HCT116 (cell line): ENCODE measurements at regions not wholly inside any gene's neighbourhood (a gene's known extent, or its start where the extent isn't known, plus 50 kb on each side); places are given as distances from the start of the nearest gene placed in this dataset.

Experiments used
- ATAC-seq: fragments of 200-7000 bp; cut with Tn5 transposase; 2 replicates; pipeline ENCODE4 v1.9.1; 2020; ENCODE audit warnings: mild to moderate bottlenecking, moderate library complexity
- BruUV-seq: library from RNA; stranded (reverse); fragments of 400-500 nt; replicated peaks from 2 replicates; lab custom pipeline; 2021; lab: Mats Ljungman, UMichigan
- CTCF ChIA-PET: fragments of 300-600 bp; sonication (Branson Sonifier 250); formaldehyde crosslinking; loops from one replicate; lab custom pipeline; 2021; ENCODE audit warnings: antibody characterized with exemption; lab: Charles Lee
- POLR2A ChIA-PET: fragments of 300-600, 350-600 bp; sonication (Branson Sonifier 250); formaldehyde crosslinking; loops from one replicate; lab custom pipeline; 2021; ENCODE audit warnings: antibody characterized with exemption; lab: Charles Lee
- RAD21 ChIA-PET, 2 experiments: fragments of 300-600 bp; sonication (Branson Sonifier 250); formaldehyde crosslinking; loops; one replicate each; lab custom pipeline; 2023; ENCODE audit warnings: low total read pairs in 2 of 2; ENCODE audit not compliant: uncharacterized antibody in 2 of 2, unreplicated experiment in 2 of 2, low non-redundant PET in 1 of 2; lab: Charles Lee
- DNase-seq: peaks from one replicate; pipeline ENCODE4 v3.0.0-alpha.2; 2010; ENCODE audit warnings: low read depth, low spot score
- H2AFZ ChIP-seq: fragments of 200-600 bp; shearing (Covaris generic), sonication (generic); 2 replicates; pipeline ENCODE4 v1.6.1; 2017; ENCODE audit warnings: low read depth, mixed run types, mixed read lengths, antibody characterized with exemption, low read length; ENCODE audit not compliant: poor library complexity, severe bottlenecking
- H3K27ac ChIP-seq: 2 replicates; pipeline ENCODE4 v1.5.1; 2012; ENCODE audit warnings: low read depth, low read length
- H3K27me3 ChIP-seq: fragments of 200-600 bp; sonication (generic); 2 replicates; pipeline ENCODE4 v1.6.1; 2016; ENCODE audit warnings: mixed run types, low read length, mixed read lengths; ENCODE audit not compliant: insufficient read depth
- H3K36me3 ChIP-seq, 2 experiments: fragments of 200-500 bp in 1 of 2; fragments of 200-600 bp in 1 of 2; sonication (Bioruptor generic) in 1 of 2; sonication (generic) in 1 of 2; 2 replicates each; pipeline versions ENCODE4 v1.5.1 to v1.6.1; 2014 to 2016; ENCODE audit warnings: low read length in 2 of 2, inconsistent platforms in 1 of 2, mixed read lengths in 1 of 2, mixed run types in 1 of 2; ENCODE audit not compliant: insufficient read depth in 2 of 2, control insufficient read depth in 1 of 2
- H3K4me1 ChIP-seq, 2 experiments: fragments of 200-600 bp in 1 of 2; sonication (generic) in 1 of 2; 2 replicates each; pipeline versions ENCODE4 v1.5.1 to v1.6.1; 2012 to 2017; ENCODE audit warnings: low read length in 2 of 2, inconsistent platforms in 1 of 2, mild to moderate bottlenecking in 1 of 2, mixed read lengths in 1 of 2, mixed run types in 1 of 2, moderate library complexity in 1 of 2; ENCODE audit not compliant: insufficient read depth in 2 of 2, control insufficient read depth in 1 of 2
- H3K4me2 ChIP-seq: fragments of 200-600 bp; sonication (generic); 2 replicates; pipeline ENCODE4 v1.6.1; 2017; ENCODE audit warnings: mixed run types, low read length, mixed read lengths
- H3K4me3 ChIP-seq, 2 experiments: fragments of 200-600 bp in 1 of 2; sonication (generic) in 1 of 2; replicated peaks in 1 of 2; 2 replicates each; pipeline ENCODE4 v1.5.1; 2011 to 2016; ENCODE audit warnings: low read length in 2 of 2, control low read depth in 1 of 2, low read depth in 1 of 2, mild to moderate bottlenecking in 1 of 2, mixed read lengths in 1 of 2, mixed run types in 1 of 2
- H3K79me2 ChIP-seq: fragments of 200-600 bp; sonication (generic); 2 replicates; pipeline ENCODE4 v1.6.1; 2017; ENCODE audit warnings: mild to moderate bottlenecking, mixed run types, low read length, moderate library complexity, mixed read lengths; ENCODE audit not compliant: insufficient read depth
- H3K9ac ChIP-seq: fragments of 200-600 bp; sonication (generic); 2 replicates; pipeline ENCODE4 v1.6.1; 2016; ENCODE audit warnings: low read length, mixed read lengths
- H3K9me2 ChIP-seq: fragments of 200-600 bp; sonication (generic), shearing (Covaris generic); 2 replicates; pipeline ENCODE4 v1.6.1; 2017; ENCODE audit warnings: mixed run types, mild to moderate bottlenecking, moderate library complexity; ENCODE audit not compliant: insufficient read depth
- H3K9me3 ChIP-seq, 2 experiments: fragments of 200-500 bp in 1 of 2; fragments of 200-600 bp in 1 of 2; sonication (Bioruptor generic) in 1 of 2; sonication (generic) in 1 of 2; 2 replicates each; pipeline ENCODE4 v1.6.1; 2014 to 2017; ENCODE audit warnings: low read length in 2 of 2, mixed read lengths in 2 of 2, inconsistent platforms in 1 of 2, low read depth in 1 of 2, mild to moderate bottlenecking in 1 of 2, mixed run types in 1 of 2, moderate library complexity in 1 of 2; ENCODE audit not compliant: control insufficient read depth in 1 of 2, insufficient read depth in 1 of 2
- H4K20me1 ChIP-seq: fragments of 200-600 bp; sonication (generic), shearing (Covaris generic); 2 replicates; pipeline ENCODE4 v1.6.1; 2017; ENCODE audit warnings: mixed run types, mild to moderate bottlenecking, moderate library complexity; ENCODE audit not compliant: insufficient read depth
- ATF3 ChIP-seq: IDR thresholded peaks from 2 replicates; pipeline ENCODE4 v1.6.1; 2012
- CTCF ChIP-seq, 3 experiments: fragments of 200-600 bp in 1 of 3; sonication (generic) in 1 of 3; IDR thresholded peaks in 2 of 3; conservative IDR thresholded peaks in 1 of 3; 2 replicates each; pipeline ENCODE4 v1.5.1; 2012 to 2017; ENCODE audit warnings: low read depth in 2 of 3, low read length in 2 of 3, antibody characterized with exemption in 1 of 3, borderline replicate concordance in 1 of 3, control low read depth in 1 of 3, mild to moderate bottlenecking in 1 of 3, mixed read lengths in 1 of 3, mixed run types in 1 of 3, moderate library complexity in 1 of 3; ENCODE audit not compliant: insufficient read depth in 1 of 3
- MAX ChIP-seq: IDR thresholded peaks from 2 replicates; pipeline ENCODE4 v1.6.1; 2012
- RAD21 ChIP-seq: IDR thresholded peaks from 2 replicates; pipeline ENCODE4 v1.6.1; 2012; ENCODE audit warnings: low read depth, mild to moderate bottlenecking
- SIN3A ChIP-seq: IDR thresholded peaks from 2 replicates; pipeline ENCODE4 v1.6.1; 2012; ENCODE audit warnings: low read depth
- ZBTB33 ChIP-seq: IDR thresholded peaks from 2 replicates; pipeline ENCODE4 v1.6.1; 2011; ENCODE audit warnings: mild to moderate bottlenecking, low read length, moderate library complexity; ENCODE audit not compliant: insufficient replicate concordance; ENCODE audit errors: extremely low read depth
- intact Hi-C: fragments of 100-400 bp; cut with micrococcal nuclease; formaldehyde crosslinking; loops from 2 replicates; pipeline ENCODE4 v1.10.0; 2022

GRCh38 chr13:97648881-97649224, 214.9 kb downstream of the RAP2A start:
- Histone ChIP-seq H2AFZ (no peak overlapping the region), H3K4me2 (no peak overlapping the region), H3K9me2 (no peaks in the 10 kb centered on the region), H3K27me3 (no peaks in the 10 kb centered on the region), H3K36me3 (no peaks in the 10 kb centered on the region), H3K9ac (no peak overlapping the region), H4K20me1 (no peaks in the 10 kb centered on the region)
- intact Hi-C loops = no loop called here
- POLR2A ChIA-PET = no interaction called here
- no peak for TF ChIP-seq MAX
- TF ChIP-seq SIN3A = no peak
- no peak for TF ChIP-seq RAD21
- TF ChIP-seq ZBTB33 = no peak
- TF ChIP-seq ATF3 = no peak
- TF ChIP-seq CTCF (IDR thresholded peaks at IDR 0.05 in 2 of 3, conservative IDR thresholded peaks at IDR 0.05 in 1 of 3; ENCODE audit: borderline replicate concordance in 1 of 3, insufficient read depth in 1 of 3, low read depth in 2 of 3, low read length in 2 of 3) = no peak
- TF ChIP-seq, all 23 proteins: peak for 0
- no peaks in the 10 kb centered on the region for H3K9me3 ChIP-seq
- CTCF ChIA-PET = no interaction called here
- RAD21 ChIA-PET = no interaction called here
- no TSS peak for BruUV-seq
- no peaks in the 10 kb centered on the region for H3K79me2 ChIP-seq
- H3K4me1 ChIP-seq = no peaks in the 10 kb centered on the region
- H3K27ac ChIP-seq = no peak overlapping the region
- DNase-seq = no peak
- no peak for ATAC-seq
- H3K4me3 ChIP-seq = no peak overlapping the region
